GM21447 (cell line): ENCODE measurements at regions not wholly inside any gene's neighbourhood (a gene's known extent, or its start where the extent isn't known, plus 50 kb on each side); places are given as distances from the start of the nearest gene placed in this dataset.
"Not testable (repeated sequence)": the region's sequence is repeated elsewhere in the genome, so short reads cannot be mapped to it uniquely, and the experiment has no call there.

Experiments used
- ATAC-seq: cut with Tn5 transposase; IDR thresholded peaks from one replicate; pipeline ENCODE4 v1.9.1; 2021; ENCODE audit not compliant: unreplicated experiment

DNA sequence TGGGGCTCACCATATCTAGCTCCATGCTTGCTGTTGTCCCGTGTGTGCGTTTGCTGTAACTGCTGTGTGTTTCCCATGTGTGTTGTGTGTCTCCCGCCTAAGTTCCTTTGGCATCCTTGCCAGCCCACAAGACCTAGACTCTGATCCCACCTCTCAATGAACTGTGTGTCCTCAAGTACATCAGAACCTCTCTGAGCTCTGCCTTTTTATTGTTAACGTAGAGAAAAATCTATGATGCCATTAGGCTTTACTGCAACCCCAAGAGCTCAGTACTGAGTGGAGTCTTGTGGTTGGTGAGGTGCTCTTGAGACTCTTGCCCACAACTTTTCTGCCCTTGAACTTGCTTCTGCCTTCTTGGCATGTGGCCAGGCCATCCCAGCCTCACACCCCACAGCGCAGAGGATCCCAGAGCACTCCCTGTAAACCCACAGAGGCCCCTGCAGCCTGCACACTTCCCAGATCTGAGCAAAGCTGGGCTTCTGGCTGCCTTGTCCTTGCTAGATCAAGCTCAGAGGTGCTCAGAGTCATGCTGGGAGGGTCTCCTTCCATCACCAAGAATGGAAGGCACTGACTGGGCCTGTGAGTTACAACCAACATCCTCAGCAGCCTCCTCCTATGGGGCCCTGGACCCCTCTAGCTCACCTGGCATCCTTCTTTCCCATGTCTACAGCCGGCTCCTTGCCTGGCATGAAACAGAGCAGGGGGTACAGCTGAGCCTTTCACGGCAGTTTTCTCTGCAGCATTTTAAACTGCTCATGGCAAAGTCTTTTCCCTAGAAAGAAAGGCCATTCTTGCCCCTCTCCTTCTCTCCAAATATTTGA is 643.4 kb downstream of the ACTR3B start:
- no peak for ATAC-seq

DNA sequence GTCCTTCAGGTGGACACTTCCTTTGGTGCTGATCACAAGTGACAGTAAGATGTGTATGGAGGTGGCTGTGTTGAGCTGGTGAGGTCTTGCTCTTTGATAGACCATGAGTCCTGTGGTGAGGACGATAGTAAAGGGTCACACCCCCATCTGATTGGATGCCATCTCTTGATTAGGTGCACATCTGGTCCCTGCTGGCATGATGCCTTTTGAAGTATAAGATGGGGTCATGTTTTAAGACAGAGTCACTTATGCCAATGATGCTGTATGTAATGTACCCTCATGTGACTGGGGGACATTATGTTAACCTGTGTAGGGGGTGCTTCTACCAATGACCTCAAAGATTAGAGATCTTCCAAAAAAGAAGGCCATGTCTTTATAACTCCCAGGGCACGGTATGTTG is 644.6 kb downstream of the ACTR3B start:
- ATAC-seq: no peak

DNA sequence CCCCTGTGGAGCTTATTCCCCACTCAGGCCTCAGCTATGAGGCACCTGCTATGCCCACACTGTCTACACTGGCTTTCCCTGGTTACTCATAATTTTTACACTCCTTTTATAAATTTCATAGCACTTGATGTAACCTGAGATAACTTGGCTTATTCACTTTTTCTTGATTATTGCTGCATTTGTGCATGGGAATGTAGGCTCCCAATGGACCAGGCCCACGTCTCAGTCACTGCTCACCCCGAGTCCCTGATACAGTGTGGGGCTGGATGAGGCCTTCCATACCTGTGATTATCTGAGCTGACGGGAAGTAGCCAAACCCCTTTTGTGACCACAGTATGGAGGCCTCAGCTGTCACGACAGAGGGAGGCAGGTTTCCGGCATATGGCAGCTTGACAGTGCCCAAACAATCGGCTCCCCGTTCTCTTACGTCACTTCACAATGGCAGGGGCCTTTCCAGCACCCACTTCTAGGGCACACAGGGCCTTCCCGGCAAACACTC is 645.3 kb downstream of the ACTR3B start:
- ATAC-seq: no peak

DNA sequence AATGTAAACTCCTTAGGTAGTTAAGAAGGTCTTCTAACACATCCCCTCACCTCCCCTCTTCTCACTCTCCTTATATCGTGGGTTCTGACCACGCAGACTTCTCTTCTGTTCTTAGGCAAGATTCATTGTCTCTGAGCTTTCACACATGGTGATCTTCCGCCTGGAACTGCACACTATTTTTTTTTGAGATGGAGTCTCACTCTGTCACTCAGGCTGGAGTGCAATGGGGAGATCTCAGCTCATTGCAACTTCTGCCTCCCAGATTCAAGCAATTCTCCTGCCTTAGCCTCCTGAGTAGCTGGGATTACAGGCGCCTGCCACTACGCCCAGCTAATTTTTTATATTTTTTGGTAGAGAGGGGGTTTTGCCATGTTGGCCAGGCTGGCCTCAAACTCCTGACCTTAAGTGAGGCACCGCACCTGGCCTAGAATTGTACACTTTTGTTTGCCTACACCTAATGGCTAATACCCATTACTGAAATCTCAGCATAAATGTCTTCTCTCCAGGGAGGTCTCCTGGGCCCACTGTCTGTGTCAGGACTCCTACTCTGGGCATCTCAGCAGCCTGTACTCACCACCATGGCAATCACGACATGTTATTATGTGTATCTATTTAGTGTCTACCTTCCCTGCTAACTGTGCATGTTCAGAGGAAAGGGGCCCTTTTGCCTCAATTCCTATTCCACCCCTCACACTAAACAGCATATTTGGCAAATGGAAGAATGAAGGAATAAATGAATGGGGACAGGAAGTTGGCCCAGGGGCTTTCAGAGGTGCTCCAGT is 646.3 kb upstream of the DPP6 start:
- no peak for ATAC-seq

DNA sequence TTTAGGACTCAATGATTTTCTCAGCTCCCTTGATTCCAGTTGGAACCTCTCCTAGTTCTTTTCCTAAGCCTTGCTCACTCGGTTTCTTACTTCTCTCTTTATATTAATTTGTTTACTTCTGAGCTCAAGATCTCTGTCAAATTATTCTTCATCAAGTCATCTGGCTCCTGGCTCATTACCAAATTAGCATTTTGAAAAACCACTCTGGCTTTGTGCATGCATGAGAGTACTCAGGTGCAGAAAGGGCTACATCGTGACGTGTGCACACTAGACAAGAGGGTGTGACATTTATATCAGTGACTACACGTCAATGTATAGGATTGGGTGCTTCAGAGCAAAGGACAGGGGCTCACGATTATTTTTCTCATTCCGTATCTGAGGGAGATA is 645.7 kb upstream of the DPP6 start:
- ATAC-seq: no peak

DNA sequence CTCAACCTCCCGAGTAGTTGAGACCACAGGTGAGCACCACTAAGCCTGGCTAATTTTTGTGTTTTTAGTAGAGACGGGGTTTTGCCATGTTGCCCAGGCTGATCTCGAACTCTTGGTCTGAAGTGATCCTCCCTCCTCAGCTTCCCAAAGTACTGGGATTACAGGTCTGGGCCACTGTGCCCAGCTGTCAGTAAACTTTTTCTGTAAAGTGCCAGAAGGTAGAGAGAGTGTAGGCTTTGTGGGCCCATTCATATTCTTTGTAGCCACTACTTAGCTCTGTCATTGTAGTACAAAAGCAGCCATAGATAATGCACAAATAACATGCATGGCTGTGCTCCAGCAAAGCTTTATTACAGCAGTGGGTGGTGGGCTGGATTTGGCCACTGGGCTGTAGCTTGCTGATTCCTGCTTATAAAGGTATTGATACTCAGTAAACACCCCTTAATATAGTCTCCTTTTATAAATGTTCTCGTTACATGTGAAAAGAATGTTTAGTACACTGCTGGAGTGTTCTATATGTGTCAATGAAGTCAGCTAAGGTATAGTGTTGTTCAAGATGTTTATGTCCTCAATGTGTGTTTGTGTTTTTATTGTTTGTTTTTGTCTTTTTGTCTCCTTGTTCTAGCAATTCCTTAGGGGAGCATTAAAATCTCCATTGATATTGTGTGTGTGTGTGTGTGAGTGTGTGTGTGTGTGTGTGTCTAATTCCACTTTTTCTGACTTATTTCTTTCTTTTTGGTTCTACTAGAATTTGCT is 644.7 kb upstream of the DPP6 start:
- ATAC-seq: no peak

DNA sequence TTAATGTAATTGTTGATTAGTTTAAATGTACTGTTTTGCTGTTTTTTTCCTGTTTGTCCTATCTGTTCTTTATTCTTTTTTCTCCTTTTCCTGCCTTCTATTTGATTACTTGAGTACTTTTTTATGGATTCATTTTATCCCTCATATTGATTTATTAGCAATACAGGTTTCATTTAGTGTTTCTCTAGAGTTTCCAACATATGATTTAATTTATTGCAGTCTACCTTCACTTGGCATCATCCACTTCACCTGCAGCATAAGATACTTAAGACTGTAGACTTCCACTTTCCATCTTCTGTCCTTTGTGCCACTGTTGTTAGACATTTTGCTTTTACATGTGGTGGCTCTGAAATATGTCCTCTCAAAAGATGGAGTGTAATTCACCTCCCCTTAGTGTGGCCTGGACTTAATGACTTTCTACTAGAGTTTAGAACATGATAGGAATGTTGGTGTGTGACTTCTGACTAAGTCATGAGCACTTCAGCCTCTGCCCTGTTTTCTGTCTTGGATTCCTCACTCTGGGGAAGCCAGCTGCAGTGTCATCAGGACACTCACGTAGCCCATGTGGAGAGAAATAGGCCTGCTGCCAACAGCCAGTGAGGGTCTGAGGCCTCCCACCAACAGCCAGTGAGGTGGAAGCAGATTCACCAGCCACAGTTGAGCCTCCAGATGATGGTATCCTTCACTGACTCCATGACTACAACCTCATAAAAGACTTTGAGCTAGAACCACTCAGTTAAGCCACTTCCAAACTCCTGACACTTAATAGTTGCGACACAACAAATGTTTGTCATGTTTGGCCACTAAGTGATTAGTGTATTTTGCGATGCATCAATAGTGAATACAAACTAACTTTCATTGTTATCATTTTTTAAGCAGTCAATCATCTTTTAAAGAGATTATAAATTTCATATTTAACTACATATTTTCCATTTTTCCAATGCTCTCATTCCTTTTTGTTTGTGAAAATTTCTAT is 643.5 kb upstream of the DPP6 start:
- ATAC-seq: no peak

DNA sequence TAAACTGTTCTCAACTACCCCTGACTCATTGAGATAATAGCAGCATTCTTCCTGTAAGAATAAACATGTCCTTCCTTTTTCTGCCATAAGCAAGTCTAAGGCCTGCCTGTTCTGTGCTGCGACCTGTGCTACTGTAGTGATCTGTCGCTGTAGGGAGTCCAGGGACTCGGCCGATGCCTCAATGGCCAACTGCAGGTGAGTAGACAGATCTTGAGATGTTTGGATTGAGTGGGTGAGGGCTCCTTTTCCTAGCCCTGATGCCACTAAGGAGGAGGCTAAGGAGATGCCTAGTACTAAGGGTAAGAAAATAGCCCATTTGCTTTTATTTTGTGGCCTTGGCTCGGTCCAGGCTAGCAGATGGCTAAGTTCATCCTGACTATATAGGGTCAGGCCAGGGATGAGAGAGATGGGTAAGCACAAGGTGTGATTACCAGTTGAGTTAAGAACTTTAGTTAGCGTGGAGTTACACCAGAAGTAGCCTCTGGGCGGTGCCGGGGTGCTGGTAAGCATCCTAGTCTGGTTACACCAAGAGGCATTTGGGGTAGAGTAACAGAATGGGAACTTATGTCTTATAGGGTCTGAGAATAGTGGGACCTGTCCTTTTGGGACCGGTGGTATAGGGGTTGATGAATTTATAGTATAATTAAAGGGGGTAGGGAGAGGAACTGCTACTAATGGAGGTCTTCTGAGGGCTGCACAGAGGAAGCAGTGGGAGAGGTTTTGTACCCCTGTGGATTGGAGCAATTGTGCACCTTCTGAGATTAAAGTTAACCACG is 642.4 kb upstream of the DPP6 start:
- ATAC-seq: not testable (repeated sequence)

DNA sequence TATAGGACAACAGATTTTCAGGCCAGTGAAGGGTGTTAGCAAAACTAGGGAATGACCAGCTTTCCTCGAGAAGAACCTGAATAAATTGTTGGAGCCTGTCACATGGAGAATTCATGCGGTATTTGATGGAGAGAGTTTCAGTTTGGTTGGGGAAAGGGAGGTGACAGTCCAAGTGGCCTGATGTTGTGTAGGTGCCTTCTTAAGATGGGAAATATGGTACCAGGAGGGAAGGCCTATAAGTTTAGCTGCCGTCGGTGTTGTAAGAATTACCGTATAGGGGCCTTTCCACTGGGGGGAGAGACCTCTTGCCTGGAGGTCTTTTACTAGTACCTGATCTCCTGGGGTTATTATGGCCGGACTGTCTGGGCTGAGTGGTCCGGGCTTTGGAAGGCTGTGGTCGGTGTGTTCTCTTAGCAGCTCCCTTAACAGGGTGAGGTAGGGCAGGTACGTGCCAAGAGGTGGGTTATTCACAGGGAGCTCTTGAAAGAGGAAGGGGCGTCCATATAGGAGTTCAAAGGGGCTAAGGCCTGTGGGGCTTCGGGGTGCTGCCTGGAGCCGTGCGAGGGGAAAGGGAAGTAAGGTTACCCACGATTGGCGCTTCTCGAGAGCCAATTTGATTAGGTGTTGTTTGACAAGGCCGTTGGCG is 641.1 kb upstream of the DPP6 start:
- not testable (repeated sequence) for ATAC-seq

DNA sequence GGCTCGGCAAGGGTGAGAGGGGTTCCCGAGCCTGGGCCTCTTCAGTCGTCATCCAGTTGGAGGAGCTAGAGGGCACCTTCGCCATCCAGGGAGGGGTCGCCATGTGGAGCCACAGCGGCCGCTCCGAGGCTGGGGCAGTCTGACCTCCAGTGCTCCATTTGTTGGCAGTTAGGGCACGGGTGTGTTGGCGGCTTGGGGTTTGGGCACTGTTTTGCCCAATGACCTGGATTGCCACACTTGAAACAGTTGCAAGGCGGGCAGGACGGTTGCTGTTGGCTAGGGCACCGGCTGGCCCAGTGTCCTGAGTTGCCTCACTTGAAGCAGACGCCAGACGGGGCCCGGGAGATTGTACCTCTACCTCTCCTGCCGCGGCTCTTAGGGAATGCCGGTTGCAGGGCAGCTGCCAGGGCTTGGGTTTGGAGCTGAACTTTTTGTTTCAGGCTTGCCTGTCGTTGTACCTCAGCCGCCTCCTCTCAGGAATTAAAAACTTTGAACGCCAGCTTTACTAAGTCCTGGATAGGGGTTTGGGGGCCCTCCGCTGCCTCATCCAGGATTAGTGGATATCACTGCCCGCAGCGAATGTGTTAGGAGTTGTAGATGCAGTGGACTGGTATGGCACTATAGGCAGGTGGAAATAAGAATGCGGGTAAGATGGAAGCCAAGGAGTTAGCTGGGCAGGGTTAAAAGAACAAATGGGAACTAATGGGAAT is 639.9 kb upstream of the DPP6 start:
- not testable (repeated sequence) for ATAC-seq

DNA sequence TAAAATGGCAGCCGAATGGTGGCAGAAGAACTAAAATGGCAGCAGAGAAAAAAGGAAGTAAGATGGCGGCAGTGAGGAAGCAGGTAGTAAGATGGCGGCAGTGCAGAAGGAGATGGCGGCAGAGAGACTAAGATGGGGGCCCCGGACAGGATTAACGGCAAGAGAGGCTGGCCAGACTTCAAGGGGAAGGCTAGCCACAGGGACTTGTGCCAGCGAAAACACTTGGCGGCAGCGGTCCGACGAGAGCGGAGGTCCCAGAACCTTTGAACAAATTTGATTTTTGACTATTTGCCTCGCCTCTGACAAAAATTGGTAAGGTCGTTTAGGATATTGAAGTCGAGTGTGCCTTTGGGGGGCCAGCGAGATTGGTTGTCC is 639.4 kb upstream of the DPP6 start:
- ATAC-seq: not testable (repeated sequence)

DNA sequence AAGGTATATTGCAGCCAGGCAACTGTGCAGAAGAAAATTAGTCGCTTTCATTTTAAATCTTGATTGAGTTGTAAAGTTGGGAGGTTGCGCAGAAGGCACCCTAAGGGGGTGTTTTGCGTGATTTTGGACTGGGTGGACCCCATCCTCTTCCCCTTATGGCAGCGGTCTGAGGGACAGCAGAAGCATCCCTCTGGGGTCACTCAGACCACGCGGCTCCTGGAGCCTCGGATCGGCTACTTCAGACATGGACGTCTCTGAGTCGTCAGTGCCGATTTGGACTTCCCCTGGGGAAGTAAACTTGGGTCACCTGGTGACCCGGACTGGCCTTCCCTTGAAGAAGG is 639.0 kb upstream of the DPP6 start:
- no peak for ATAC-seq

DNA sequence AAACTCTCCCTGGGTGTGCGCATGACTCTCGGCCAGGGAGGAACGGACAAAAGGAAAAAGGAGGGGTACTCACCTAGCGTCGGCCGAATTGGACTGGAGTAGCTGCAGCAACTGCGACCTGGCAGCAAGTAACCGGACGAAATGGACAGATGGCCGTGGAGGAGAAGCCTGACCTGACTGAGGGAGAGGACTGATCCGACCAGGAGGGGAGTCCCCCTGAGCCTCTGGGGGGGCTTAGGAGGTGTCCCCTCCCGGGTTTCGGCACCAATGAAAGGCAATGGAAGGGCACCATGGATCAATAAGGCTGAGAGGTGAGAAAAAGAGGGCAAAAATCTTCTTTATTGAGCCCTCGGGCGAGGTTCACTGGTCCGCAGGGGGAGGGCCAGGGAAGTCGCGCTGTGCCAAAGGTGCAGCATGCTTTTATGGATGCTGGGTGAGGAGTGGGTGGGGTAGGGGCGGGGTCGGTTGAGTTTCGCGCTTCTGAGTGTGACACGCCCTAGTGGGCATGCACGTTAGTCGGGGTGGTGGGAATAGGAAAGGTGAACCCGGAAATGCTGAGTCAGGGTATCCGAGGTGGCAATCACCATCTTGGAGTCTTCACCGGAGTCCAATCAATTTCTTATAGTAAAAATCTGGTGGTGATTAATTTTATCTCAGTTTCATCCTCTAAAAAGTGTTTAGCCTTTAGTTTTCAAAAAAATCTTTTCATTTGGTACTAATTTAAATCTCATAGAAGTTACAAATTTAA is 638.5 kb upstream of the DPP6 start:
- no peak for ATAC-seq

DNA sequence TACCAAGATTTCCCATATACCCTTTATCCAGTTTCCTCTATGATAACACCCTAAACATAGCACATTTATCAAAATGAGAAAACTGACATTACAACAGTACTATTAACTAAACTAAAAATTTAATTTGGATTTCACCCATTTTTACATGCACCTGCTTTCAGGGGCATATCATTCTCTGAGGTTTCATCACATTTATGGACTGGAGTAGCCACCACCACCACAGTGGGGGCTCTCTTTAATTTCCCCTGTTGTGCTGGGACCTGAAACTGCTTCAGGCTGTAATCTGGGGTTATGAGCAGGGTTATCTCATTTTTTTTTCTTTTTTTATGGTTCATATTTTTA is 637.9 kb upstream of the DPP6 start:
- ATAC-seq: no peak

DNA sequence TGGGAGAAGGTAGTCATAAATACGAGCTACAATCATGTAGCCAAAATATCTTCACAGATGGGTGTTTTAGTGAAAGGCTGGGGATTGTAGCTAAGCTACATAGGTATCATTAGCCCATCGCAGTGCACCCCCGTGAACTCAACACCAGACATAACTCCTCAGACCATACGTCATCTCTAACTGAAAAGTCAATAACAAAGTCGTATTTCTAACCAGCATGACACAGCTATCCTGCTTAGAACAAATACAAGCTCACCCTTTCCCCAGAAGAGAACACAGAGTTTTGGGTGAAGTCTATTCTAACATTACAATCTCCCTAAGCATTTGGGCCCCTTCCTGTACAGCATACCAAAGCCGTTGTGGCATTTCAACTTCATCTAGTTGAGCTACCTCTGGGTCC is 636.6 kb upstream of the DPP6 start:
- no peak for ATAC-seq

DNA sequence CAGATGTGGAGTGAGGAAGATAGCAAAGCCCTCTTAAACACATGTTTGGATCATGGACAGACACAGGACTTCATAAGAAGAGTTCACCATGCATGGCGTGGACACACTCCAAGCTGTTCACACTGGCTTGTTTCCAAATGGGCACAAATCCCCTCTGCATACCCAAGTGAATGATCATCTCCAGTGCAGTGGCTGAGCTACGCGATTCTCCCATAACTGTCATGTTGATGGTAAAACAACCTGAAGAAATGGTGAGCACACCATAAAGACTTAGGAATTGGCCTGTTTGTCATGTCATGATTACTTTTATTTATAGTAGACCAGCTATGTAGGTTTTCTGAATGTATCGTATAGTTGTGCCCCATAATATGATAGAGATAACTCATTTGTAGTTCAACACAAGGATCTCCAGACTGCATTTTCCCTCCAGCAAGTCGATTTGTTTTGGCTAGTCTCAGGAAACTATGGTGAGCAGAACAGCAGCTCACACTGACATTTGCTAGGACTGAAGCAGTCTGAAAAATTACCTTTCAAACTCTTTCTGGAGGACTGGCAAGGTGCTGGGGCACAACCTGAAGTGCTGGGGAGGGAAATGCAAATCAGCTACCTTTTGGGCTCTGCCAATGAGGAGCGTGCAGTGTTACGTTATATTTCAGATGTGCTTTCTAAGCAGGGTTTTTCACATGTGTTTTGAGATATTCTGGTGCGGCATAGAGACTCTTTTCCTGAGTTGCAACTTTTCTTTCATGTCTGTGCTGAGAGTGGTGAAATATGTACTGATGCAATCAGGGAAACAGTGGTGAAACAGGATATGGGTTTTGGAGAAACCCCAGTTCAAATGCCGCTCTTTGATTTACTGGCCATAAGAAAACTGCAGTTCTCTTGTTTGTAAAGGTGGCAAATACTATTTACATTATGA is 629.6 kb upstream of the DPP6 start:
- no peak for ATAC-seq

DNA sequence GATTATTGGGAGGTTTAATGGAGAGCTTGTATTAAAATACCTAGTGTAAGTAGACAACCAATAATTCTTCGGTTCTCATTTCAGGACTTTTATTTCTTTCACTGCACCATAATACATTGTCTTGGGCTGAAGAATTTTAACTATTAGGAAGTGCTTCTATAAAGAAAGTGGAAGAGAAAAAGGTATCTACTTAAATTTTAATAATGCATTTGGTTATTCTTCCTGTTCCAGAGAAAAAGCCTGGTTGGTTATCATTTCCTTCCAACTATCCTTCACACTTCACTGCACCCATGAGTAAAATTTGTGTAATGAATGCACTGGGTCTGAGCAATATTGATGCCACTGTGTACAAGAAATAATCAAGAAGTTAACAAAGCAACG is 629.0 kb upstream of the DPP6 start:
- no peak for ATAC-seq
